ENCODE measurements at regions not wholly inside any gene's neighbourhood (a gene's known extent, or its start where the extent isn't known, plus 50 kb on each side); places are given as distances from the start of the nearest gene placed in this dataset.

GRCh38 chr1:2931724-2932401, 89.4 kb upstream of the ACTRT2 start:
- Mint-ChIP-seq H3K36me3 (no peaks in the 10 kb centered on the region), H3K27me3 (peaks cover 0 to 15% (median 14%) of the 10 kb centered on the region in 3 donors), H3K27ac (peak overlapping the region in 2 of 6 donors; percentile 16 to 83), H3K9me3 (no peaks in the 10 kb centered on the region), H3K4me1 (peaks cover 0 to 6% (median 0%) of the 10 kb centered on the region in 3 donors), H3K4me3 (no peak overlapping the region)
- DNase-seq = no peak
- no peak for ATAC-seq (ENCODE audit: low read depth in 2 of 2)

GRCh38 chr1:2932671-2933350, 88.5 kb upstream of the ACTRT2 start:
- DNase-seq = no peak
- Mint-ChIP-seq H3K27ac (no peak overlapping the region), H3K4me3 (no peak overlapping the region), H3K36me3 (no peaks in the 10 kb centered on the region), H3K4me1 (no peaks in the 10 kb centered on the region), H3K9me3 (peaks cover 0 to 1% (median 0%) of the 10 kb centered on the region in 7 donors), H3K27me3 (peaks cover 0 to 15% (median 14%) of the 10 kb centered on the region in 3 donors)
- no peak for ATAC-seq (ENCODE audit: low read depth in 2 of 2)

GRCh38 chr1:2933431-2934155, 87.7 kb upstream of the ACTRT2 start:
- Mint-ChIP-seq H3K4me1 (no peaks in the 10 kb centered on the region), H3K9me3 (peaks cover 0 to 5% (median 0%) of the 10 kb centered on the region in 7 donors), H3K4me3 (no peak overlapping the region), H3K27me3 (peaks cover 0 to 15% (median 14%) of the 10 kb centered on the region in 3 donors), H3K27ac (peak overlapping the region in 1 of 6 donors; percentile 27), H3K36me3 (no peaks in the 10 kb centered on the region)
- DNase-seq = no peak
- no peak for ATAC-seq (ENCODE audit: low read depth in 2 of 2)

DNA sequence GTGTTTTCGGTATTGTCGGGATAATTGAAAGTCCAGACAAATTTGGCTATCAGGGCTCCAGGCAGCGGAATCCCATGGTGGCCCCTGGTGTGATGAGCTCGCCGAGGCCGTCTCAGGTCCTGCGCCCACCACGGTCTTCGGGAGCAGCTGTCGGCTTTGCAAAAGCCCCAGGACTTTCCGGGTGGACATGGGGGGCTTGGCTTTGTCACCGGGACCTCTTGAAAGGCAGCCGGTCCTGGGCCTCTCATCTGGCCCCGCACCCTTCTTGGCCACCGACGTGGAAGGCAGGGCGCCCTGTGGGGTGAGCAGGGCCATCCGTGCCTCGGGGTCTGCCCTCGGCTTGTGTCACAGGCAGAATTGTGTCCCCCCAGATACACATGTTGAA, 87.1 kb upstream of the ACTRT2 start:
- Mint-ChIP-seq H3K27ac (peak overlapping the region in 1 of 6 donors; percentile 27), H3K27me3 (peaks cover 0 to 15% (median 14%) of the 10 kb centered on the region in 3 donors), H3K36me3 (no peaks in the 10 kb centered on the region), H3K9me3 (peaks cover 0 to 5% (median 0%) of the 10 kb centered on the region in 7 donors), H3K4me1 (no peaks in the 10 kb centered on the region), H3K4me3 (peak overlapping the region in 1 of 8 donors; percentile 66)
- DNase-seq (no peak), ATAC-seq (ENCODE audit: low read depth in 2 of 2) (no peak)

DNA sequence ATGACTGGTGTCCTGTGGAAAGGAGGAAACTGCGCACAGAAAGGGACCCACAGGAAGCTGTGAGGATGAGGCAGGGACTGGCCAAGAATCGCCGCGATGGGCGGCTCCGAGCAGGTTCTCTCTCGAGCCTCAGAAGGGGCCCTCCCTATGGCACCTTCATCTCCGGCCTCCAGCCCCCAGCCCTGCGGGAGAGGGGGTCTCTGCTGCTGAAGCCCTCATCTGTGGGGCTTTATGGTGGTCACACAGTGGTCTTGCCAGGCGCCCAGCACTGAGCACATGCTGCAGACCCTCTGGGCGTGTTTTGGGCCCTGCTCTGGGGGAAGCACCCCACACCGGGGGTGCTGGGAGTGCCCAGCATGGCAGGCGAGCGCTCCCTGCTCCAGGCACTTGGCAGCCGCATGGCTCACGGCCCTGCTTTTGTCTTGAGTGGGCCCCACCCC, 86.6 kb upstream of the ACTRT2 start:
- peaks cover 0 to 15% (median 14%) of the 10 kb centered on the region in 3 donors for H3K27me3 Mint-ChIP-seq
- peak overlapping the region in 1 of 8 donors; percentile 66 for H3K4me3 Mint-ChIP-seq
- no peaks in the 10 kb centered on the region for H3K36me3 Mint-ChIP-seq
- peaks cover 0 to 5% (median 0%) of the 10 kb centered on the region in 7 donors for H3K9me3 Mint-ChIP-seq
- no peaks in the 10 kb centered on the region for H3K4me1 Mint-ChIP-seq
- DNase-seq = no peak
- no peak for ATAC-seq (ENCODE audit: low read depth in 2 of 2)
- no peak overlapping the region for H3K27ac Mint-ChIP-seq

DNA sequence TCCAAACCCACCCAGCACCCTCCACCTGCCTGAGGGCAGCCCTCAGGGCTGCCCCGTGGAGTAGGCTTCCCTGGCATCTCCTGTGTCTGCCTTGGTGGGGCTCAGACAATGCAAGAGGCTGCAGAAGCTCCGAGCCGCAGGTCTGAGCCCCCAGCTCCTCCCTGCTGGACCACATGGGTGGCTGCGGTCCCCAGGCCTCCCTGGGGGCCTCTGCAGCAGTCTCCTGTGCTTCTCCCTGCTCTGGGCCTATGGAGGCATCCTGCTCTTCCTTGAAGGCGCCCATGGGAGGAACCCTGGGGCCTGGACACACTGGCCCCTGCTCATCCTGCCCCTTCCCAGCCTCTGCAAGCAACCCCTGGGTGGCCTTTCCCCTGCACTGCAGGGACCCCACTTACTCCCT, 86.1 kb upstream of the ACTRT2 start:
- Mint-ChIP-seq H3K4me1 (no peaks in the 10 kb centered on the region), H3K9me3 (peaks cover 0 to 5% (median under 1%) of the 10 kb centered on the region in 7 donors), H3K4me3 (no peak overlapping the region), H3K27ac (peak overlapping the region in 1 of 6 donors; percentile 88), H3K27me3 (peaks cover 0 to 15% (median 14%) of the 10 kb centered on the region in 3 donors), H3K36me3 (no peaks in the 10 kb centered on the region)
- no peak for DNase-seq
- no peak for ATAC-seq (ENCODE audit: low read depth in 2 of 2)

- H3K9me3 Mint-ChIP-seq = peaks cover 3 to 8% (median 5%) of the 10 kb centered on the region in 7 donors
- DNase-seq (no peak), ATAC-seq (ENCODE audit: low read depth in 2 of 2) (no peak)
- H3K4me3 Mint-ChIP-seq = no peak overlapping the region
- peaks cover under 1 to 4% of the 10 kb centered on the region in 2 donors for H3K36me3 Mint-ChIP-seq
- H3K4me1 Mint-ChIP-seq = no peaks in the 10 kb centered on the region
- no peak overlapping the region for H3K27ac Mint-ChIP-seq
- peaks cover 0 to 14% (median 13%) of the 10 kb centered on the region in 3 donors for H3K27me3 Mint-ChIP-seq
These were observed 85.4 kb upstream of the ACTRT2 start for GRCh38 chr1:2935751-2936390.

- H3K4me1 Mint-ChIP-seq = no peaks in the 10 kb centered on the region
- ATAC-seq (ENCODE audit: low read depth in 2 of 2) (no peak), DNase-seq (no peak)
- peaks cover 8 to 16% (median 12%) of the 10 kb centered on the region in 7 donors for H3K9me3 Mint-ChIP-seq
- peaks cover 9 to 10% of the 10 kb centered on the region in 2 donors for H3K36me3 Mint-ChIP-seq
- no peak overlapping the region for H3K27ac Mint-ChIP-seq
- H3K4me3 Mint-ChIP-seq = no peak overlapping the region
- peaks cover 0 to 11% (median 8%) of the 10 kb centered on the region in 3 donors for H3K27me3 Mint-ChIP-seq
These were observed 84.4 kb upstream of the ACTRT2 start for GRCh38 chr1:2936559-2937515.

- peaks cover 10 to 17% (median 12%) of the 10 kb centered on the region in 7 donors for H3K9me3 Mint-ChIP-seq
- H3K27ac Mint-ChIP-seq = no peak overlapping the region
- H3K4me1 Mint-ChIP-seq = no peaks in the 10 kb centered on the region
- no peak overlapping the region for H3K4me3 Mint-ChIP-seq
- peaks cover 9 to 10% of the 10 kb centered on the region in 2 donors for H3K36me3 Mint-ChIP-seq
- ATAC-seq (ENCODE audit: low read depth in 2 of 2) = no peak
- H3K27me3 Mint-ChIP-seq = peaks cover 0 to 5% (median 0%) of the 10 kb centered on the region in 3 donors
- no peak for DNase-seq
These were observed 83.5 kb upstream of the ACTRT2 start for GRCh38 chr1:2937805-2938204.

DNA sequence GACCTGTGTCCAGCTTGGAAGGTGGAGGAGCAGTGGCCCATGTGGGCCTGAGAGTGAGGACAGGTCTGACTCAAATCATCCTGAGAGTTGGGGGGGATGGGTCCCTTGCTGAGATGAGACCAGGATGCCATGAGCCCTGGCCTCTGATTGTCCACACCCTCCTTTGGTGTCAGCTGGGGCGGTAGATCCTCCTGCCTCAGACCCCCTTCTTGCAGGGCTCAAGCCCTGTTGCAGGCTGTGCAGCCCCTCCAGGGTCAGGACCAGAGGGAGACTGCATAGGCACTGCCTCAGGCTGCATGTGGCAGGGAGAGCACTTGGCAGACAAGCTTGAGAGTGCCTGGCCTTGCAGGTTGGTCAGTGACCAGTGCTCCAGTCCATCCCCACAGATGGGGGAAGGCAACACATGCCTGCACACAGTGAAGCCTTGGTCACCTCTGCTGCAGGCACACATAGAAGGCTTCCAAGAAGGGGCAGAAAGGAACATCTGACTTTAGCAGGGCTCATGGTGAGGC, 82.2 kb upstream of the ACTRT2 start:
- no peak overlapping the region for H3K4me3 Mint-ChIP-seq
- H3K4me1 Mint-ChIP-seq = no peaks in the 10 kb centered on the region
- H3K27ac Mint-ChIP-seq = no peak overlapping the region
- H3K9me3 Mint-ChIP-seq = peaks cover 10 to 17% (median 12%) of the 10 kb centered on the region in 7 donors
- H3K36me3 Mint-ChIP-seq = peaks cover 9 to 10% of the 10 kb centered on the region in 2 donors
- ATAC-seq (ENCODE audit: low read depth in 2 of 2) (no peak), DNase-seq (no peak)
- peaks cover 0 to 5% (median 0%) of the 10 kb centered on the region in 3 donors for H3K27me3 Mint-ChIP-seq

DNA sequence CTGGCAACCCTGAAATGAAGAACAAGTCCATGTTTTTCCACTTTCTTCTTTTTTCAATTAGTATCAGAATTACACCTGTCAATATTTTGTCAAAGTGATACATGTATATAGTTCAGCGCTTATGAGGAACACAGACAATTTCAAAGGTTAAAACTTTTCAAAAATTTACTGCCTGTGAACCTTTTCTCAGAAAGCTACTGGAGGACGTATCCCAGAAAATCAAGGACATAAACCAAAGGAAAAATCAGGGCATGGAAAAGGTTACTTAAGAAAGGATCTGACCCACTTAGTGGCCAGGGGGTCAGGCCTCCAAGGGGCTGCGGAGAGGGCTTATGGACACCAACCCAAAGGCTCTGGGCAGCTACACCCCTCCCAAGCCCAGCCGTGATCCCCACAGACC, 81.1 kb upstream of the ACTRT2 start:
- DNase-seq (no peak), ATAC-seq (ENCODE audit: low read depth in 2 of 2) (no peak)
- no peak overlapping the region for H3K4me3 Mint-ChIP-seq
- H3K27ac Mint-ChIP-seq = no peak overlapping the region
- peaks cover 9 to 10% of the 10 kb centered on the region in 2 donors for H3K36me3 Mint-ChIP-seq
- H3K9me3 Mint-ChIP-seq = peaks cover 10 to 17% (median 12%) of the 10 kb centered on the region in 7 donors
- no peaks in the 10 kb centered on the region for H3K4me1 Mint-ChIP-seq
- H3K27me3 Mint-ChIP-seq = peaks cover 0 to 5% (median 0%) of the 10 kb centered on the region in 3 donors

GRCh38 chr1:2941040-2941439, 80.2 kb upstream of the ACTRT2 start:
- no peak for DNase-seq
- Mint-ChIP-seq H3K27me3 (peaks cover 0 to 5% (median 0%) of the 10 kb centered on the region in 3 donors), H3K27ac (no peak overlapping the region), H3K9me3 (peaks cover 10 to 17% (median 12%) of the 10 kb centered on the region in 7 donors), H3K36me3 (peaks cover 9 to 10% of the 10 kb centered on the region in 2 donors), H3K4me3 (no peak overlapping the region), H3K4me1 (no peaks in the 10 kb centered on the region)
- no peak for ATAC-seq (ENCODE audit: low read depth in 2 of 2)
